HEK293T (cell line): ENCODE measurements at regions not wholly inside any gene's neighbourhood (a gene's known extent, or its start where the extent isn't known, plus 50 kb on each side); places are given as distances from the start of the nearest gene placed in this dataset.

Source experiments
- BHLHE40 ChIP-seq: fragments of 450-650 bp; IDR thresholded peaks from 2 replicates; pipeline ENCODE4 v1.6.1; 2016; ENCODE audit warnings: mild to moderate bottlenecking, moderate library complexity, borderline replicate concordance
- CTBP1 ChIP-seq: fragments of 450-650 bp; IDR thresholded peaks from 2 replicates; pipeline ENCODE4 v1.6.1; 2016; ENCODE audit warnings: borderline replicate concordance
- ELF4 ChIP-seq: fragments of 450-650 bp; IDR thresholded peaks from 2 replicates; pipeline ENCODE4 v1.6.1; 2017; ENCODE audit warnings: antibody characterized with exemption
- FOXA1 ChIP-seq: fragments of 450-650 bp; IDR thresholded peaks from 2 replicates; pipeline ENCODE4 v1.6.1; 2016; ENCODE audit warnings: mild to moderate bottlenecking
- FOXK2 ChIP-seq: fragments of 450-650 bp; IDR thresholded peaks from 2 replicates; pipeline ENCODE4 v1.6.1; 2016; ENCODE audit warnings: mild to moderate bottlenecking
- FOXM1 ChIP-seq: fragments of 450-650 bp; IDR thresholded peaks from 2 replicates; pipeline ENCODE4 v1.6.1; 2017; ENCODE audit warnings: mild to moderate bottlenecking, borderline replicate concordance
- HDGF ChIP-seq: fragments of 450-650 bp; IDR thresholded peaks from 2 replicates; pipeline ENCODE4 v1.6.1; 2017; ENCODE audit warnings: antibody characterized with exemption, borderline replicate concordance
- LEF1 ChIP-seq: fragments of 450-650 bp; IDR thresholded peaks from 2 replicates; pipeline ENCODE4 v1.6.1; 2017; ENCODE audit warnings: mild to moderate bottlenecking, borderline replicate concordance

DNA sequence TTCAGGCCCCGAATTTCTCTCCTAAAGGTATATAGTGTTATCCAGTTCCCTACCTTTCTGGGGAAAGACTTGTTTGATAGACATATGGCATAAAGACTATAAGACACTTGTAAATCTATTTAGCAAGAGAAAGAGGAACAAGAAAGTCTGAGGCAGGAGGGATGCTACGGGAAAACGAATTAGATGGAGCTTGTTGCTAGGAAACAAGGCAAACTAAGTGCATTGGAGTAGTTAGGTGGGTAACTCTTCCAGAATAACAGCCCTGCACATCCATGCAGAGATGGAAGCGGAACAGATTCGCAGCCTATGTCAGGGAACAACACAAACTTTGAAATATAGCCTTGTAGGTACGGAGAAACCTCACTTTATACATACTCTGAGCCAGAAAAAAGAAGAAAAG, 810.3 kb upstream of the CRIM1 start:
- TF ChIP-seq FOXM1 (no peak), CTBP1 (no peak), FOXA1 (no peak), BHLHE40 (no peak), LEF1 (no peak), HDGF (no peak), ELF4 (no peak), FOXK2 (no peak)
